ENCODE measurements at regions not wholly inside any gene's neighbourhood (a gene's known extent, or its start where the extent isn't known, plus 50 kb on each side); places are given as distances from the start of the nearest gene placed in this dataset.
"Not testable (repeated sequence)": the region's sequence is repeated elsewhere in the genome, so short reads cannot be mapped to it uniquely, and the experiment has no call there.

DNA sequence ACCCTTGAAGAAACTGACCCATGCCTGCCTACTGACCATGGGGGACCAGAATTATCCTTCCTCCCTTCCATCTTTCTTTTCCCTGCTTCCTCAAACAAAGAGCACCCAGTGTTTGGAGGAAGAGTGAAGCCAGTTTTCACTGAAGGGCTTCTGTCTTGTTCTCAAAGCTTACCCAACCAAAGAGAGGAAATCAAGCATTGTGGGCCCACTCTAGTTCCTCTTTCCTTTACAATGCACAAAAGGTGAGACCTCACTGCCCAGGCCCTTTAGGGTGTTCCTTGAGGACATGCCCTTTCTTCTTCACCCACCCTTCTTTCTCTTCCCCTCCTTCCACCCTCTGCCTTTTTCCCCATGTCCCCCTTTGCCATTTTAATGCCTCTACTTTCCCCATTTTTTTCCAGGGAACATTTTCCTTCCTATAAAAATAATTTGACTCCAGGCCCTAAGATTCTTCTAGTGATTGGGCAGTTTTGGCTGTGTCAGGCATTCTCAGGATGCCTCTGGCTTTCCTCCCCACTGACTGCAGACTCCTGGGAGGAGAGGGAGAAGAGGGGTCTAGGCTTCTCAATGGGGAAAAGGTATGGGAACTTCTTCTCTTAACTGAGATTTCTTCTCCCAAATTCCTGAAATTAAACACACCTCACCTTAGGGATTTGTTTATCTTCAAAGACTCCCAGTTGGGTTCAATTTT lies 126.6 kb upstream of the RMDN2 start:
- Histone ChIP-seq H3K9me3 (no peaks in the 10 kb centered on the region), H3K27ac (no peak overlapping the region), H3K4me3 (no peak overlapping the region), H3K4me1 (ENCODE audit: insufficient read depth) (peaks cover 11% of the 10 kb centered on the region), H3K27me3 (no peaks in the 10 kb centered on the region), H3K36me3 (no peaks in the 10 kb centered on the region)
- no peak for DNase-seq
- TF ChIP-seq, protein P1, sequence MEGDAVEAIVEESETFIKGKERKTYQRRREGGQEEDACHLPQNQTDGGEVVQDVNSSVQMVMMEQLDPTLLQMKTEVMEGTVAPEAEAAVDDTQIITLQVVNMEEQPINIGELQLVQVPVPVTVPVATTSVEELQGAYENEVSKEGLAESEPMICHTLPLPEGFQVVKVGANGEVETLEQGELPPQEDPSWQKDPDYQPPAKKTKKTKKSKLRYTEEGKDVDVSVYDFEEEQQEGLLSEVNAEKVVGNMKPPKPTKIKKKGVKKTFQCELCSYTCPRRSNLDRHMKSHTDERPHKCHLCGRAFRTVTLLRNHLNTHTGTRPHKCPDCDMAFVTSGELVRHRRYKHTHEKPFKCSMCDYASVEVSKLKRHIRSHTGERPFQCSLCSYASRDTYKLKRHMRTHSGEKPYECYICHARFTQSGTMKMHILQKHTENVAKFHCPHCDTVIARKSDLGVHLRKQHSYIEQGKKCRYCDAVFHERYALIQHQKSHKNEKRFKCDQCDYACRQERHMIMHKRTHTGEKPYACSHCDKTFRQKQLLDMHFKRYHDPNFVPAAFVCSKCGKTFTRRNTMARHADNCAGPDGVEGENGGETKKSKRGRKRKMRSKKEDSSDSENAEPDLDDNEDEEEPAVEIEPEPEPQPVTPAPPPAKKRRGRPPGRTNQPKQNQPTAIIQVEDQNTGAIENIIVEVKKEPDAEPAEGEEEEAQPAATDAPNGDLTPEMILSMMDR (IDR thresholded peaks at IDR 0.05): no peak
- TF ChIP-seq POLR2A (IDR thresholded peaks at IDR 0.05): no peak
- intact Hi-C loops (cut with DNase I): no loop called here

DNA sequence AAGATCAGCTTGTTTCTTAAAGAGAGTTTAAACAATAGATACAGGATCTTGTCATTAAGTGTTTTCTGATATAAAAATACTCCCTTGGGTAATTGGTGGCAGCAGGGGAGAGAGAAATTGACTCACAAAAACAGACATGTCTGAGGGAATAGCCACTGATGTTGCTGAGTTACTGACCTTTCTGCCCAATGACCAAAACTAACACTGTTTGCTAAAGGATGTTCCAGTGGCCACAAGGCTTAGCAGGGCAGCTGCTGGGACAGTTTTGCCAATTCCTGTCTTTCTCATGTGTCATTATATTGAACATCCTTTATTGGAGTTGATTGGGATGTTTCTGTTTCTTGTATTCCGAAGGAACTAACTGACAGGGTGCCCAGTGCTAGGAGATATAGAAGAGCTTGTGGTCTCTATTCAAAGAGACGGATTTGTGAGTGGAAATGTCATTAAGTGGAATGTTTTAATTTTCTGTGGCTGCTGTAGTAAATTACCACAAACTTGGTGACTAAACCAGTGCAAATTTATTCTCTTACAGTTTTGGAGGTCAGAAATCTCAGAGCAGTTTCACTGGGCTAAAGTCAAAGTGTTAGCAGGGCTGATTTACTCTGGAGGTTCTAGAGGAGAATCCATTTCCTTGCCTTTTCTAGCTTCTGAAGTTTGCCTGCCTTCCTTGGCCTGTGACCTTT lies 124.8 kb upstream of the RMDN2 start:
- H3K4me1 ChIP-seq (ENCODE audit: insufficient read depth): peaks cover 1% of the 10 kb centered on the region
- no peaks in the 10 kb centered on the region for H3K36me3 ChIP-seq
- intact Hi-C loops (cut with DNase I): no loop called here
- TF ChIP-seq POLR2A (IDR thresholded peaks at IDR 0.05): no peak
- TF ChIP-seq, protein P1 (IDR thresholded peaks at IDR 0.05): no peak
- no peak for TF ChIP-seq EP300 (IDR thresholded peaks at IDR 0.05)
- no peak overlapping the region for H3K27ac ChIP-seq
- WGBS, 3 donors: 91 to 99% (median 96%) methylated on average over 2 of the region's 2 CpGs
- no peak for DNase-seq
- H3K27me3 ChIP-seq: no peaks in the 10 kb centered on the region
- no peak overlapping the region for H3K4me3 ChIP-seq
- no peaks in the 10 kb centered on the region for H3K9me3 ChIP-seq

DNA sequence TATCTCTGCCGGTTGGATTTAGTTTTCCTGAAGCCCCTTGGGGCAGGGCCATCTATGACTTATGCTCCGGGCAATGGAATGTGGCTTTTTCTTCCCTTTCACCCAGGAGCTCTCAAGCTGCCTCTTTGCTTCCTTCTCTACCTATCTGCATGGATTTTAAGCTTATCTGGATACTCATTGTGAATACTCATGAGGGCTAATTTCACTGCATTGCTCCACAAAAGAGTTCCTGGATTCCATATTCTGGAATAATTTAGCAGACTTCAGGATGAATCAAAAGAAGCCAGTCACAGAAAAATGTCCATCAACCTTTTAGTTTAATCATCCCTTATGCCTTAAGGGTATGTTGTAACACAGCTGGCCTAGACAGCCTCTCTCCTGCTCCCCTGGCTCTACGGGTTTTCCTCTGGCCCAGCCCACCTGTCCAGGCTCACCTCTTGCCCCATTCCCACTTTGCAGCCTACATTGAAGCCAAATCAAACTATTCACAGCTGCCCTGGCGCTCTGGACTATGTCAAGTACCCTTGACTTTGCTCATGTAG lies 122.8 kb upstream of the RMDN2 start:
- intact Hi-C loops (cut with DNase I): no loop called here
- Histone ChIP-seq H3K9me3 (no peaks in the 10 kb centered on the region), H3K4me1 (ENCODE audit: insufficient read depth) (no peaks in the 10 kb centered on the region), H3K27me3 (no peaks in the 10 kb centered on the region), H3K27ac (no peak overlapping the region), H3K4me3 (no peak overlapping the region), H3K36me3 (no peaks in the 10 kb centered on the region)
- 61 to 66% (median 63%) methylated on average over 4 of the region's 4 CpGs for WGBS, 3 donors
- TF ChIP-seq, protein P1 (IDR thresholded peaks at IDR 0.05): no peak
- TF ChIP-seq EP300 (IDR thresholded peaks at IDR 0.05) (no peak), POLR2A (IDR thresholded peaks at IDR 0.05) (no peak)
- no peak for DNase-seq

DNA sequence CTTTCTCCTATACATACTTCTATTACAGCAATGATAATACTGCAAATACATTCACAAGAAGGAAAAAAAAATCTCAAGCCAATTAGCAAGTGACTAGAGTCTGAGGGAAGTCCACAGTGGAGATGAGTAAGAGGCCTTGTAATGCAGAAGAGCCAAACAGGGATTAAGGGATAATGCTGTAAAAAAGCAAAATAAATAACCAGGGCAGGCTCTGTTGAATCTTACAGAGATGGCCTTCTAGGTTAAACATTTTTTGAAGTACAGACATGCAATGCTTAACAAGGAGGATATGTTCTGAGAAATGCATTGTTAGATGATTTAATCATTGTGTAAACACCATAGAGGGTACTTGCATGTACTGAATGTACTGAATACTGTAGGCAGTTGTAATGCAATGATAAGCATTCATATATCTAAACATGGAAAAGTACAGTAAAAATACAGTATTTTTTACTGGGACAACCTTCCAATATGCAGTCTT lies 122.1 kb upstream of the RMDN2 start:
- intact Hi-C loops (cut with DNase I): no loop called here
- Histone ChIP-seq H3K9me3 (no peaks in the 10 kb centered on the region), H3K27me3 (no peaks in the 10 kb centered on the region), H3K4me3 (no peak overlapping the region), H3K4me1 (ENCODE audit: insufficient read depth) (no peaks in the 10 kb centered on the region), H3K27ac (no peak overlapping the region), H3K36me3 (no peaks in the 10 kb centered on the region)
- no peak for TF ChIP-seq POLR2A (IDR thresholded peaks at IDR 0.05)
- TF ChIP-seq, protein P1 (IDR thresholded peaks at IDR 0.05): no peak
- DNase-seq: no peak

DNA sequence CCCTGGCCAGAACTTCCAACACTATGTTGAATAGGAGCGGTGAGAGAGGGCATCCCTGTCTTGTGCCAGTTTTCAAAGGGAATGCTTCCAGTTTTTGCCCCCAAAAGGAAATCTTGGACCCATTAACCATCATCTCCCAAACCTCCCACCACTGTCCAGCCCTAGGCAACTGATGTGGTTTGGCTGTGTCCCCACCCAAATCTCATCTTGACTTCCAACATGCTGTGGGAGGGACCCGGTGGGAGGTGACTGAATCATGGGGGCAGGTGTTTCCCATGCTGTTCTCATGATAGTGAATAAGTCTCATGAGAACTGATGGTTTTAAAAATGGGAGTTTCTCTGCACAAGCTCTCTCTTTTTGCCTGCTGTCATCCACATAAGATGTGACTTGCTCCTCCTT lies 119.1 kb upstream of the RMDN2 start:
- H3K9me3 ChIP-seq; H3K36me3 ChIP-seq; H3K4me3 ChIP-seq; intact Hi-C loops (cut with DNase I); H3K27ac ChIP-seq; H3K27me3 ChIP-seq; DNase-seq; H3K4me1 ChIP-seq (ENCODE audit: insufficient read depth): not testable (repeated sequence)
- 69 to 86% (median 79%) methylated on average over 2 of the region's 2 CpGs for WGBS, 3 donors

Measured in ovary (tissue), 7 donors.